Activated T-helper 17 cell treated with anti-CD3 and anti-CD28 coated beads, Interleukin-2, amount 50 U/mL, for 72 hours (primary cell): ENCODE measurements at regions not wholly inside any gene's neighbourhood (a gene's known extent, or its start where the extent isn't known, plus 50 kb on each side); places are given as distances from the start of the nearest gene placed in this dataset.
"Not testable (repeated sequence)": the region's sequence is repeated elsewhere in the genome, so short reads cannot be mapped to it uniquely, and the experiment has no call there.

Experiments
- ATAC-seq: fragments of 150-1000 bp; cut with Tn5 transposase; replicated peaks from 2 replicates; pipeline ENCODE4 v1.10.0; 2021; ENCODE audit warnings: mild to moderate bottlenecking, moderate library complexity
- H3K27ac Mint-ChIP-seq: one replicate; pipeline ENCODE4 v1.8.0; 2022; ENCODE audit warnings: mixed read lengths
- H3K27me3 Mint-ChIP-seq: one replicate; pipeline ENCODE4 v1.8.0; 2022; ENCODE audit warnings: mixed read lengths
- H3K36me3 Mint-ChIP-seq: one replicate; pipeline ENCODE4 v1.8.0; 2022; ENCODE audit warnings: low read depth, mild to moderate bottlenecking, mixed read lengths
- H3K4me1 Mint-ChIP-seq: one replicate; pipeline ENCODE4 v1.8.0; 2022; ENCODE audit warnings: mixed read lengths
- H3K4me3 Mint-ChIP-seq: one replicate; pipeline ENCODE4 v1.8.0; 2022; ENCODE audit warnings: mild to moderate bottlenecking, mixed read lengths
- H3K9me3 Mint-ChIP-seq: one replicate; pipeline ENCODE4 v1.8.0; 2022; ENCODE audit warnings: mixed read lengths

GRCh38 chr7:50941525-50941924 is 158.8 kb upstream of the GRB10 start:
- no peak overlapping the region for H3K4me3 Mint-ChIP-seq
- no peaks in the 10 kb centered on the region for H3K9me3 Mint-ChIP-seq
- H3K36me3 Mint-ChIP-seq = no peaks in the 10 kb centered on the region
- peaks cover 20% of the 10 kb centered on the region for H3K27me3 Mint-ChIP-seq
- no peaks in the 10 kb centered on the region for H3K4me1 Mint-ChIP-seq
- no peak for ATAC-seq
- no peak overlapping the region for H3K27ac Mint-ChIP-seq

GRCh38 chr7:50940621-50941020 is 157.9 kb upstream of the GRB10 start:
- Mint-ChIP-seq H3K36me3 (no peaks in the 10 kb centered on the region), H3K27ac (no peak overlapping the region), H3K27me3 (peaks cover 25% of the 10 kb centered on the region), H3K4me1 (no peaks in the 10 kb centered on the region), H3K4me3 (no peak overlapping the region), H3K9me3 (peaks cover 6% of the 10 kb centered on the region)
- ATAC-seq = no peak

GRCh38 chr7:50939021-50939420 is 156.3 kb upstream of the GRB10 start:
- peaks cover 6% of the 10 kb centered on the region for H3K9me3 Mint-ChIP-seq
- no peak for ATAC-seq
- no peak overlapping the region for H3K27ac Mint-ChIP-seq
- H3K4me1 Mint-ChIP-seq = no peaks in the 10 kb centered on the region
- no peaks in the 10 kb centered on the region for H3K36me3 Mint-ChIP-seq
- peaks cover 30% of the 10 kb centered on the region for H3K27me3 Mint-ChIP-seq
- H3K4me3 Mint-ChIP-seq = no peak overlapping the region

GRCh38 chr7:50937727-50938126 is 155.0 kb upstream of the GRB10 start:
- H3K27me3 Mint-ChIP-seq = peaks cover 35% of the 10 kb centered on the region
- H3K27ac Mint-ChIP-seq = no peak overlapping the region
- peaks cover 6% of the 10 kb centered on the region for H3K9me3 Mint-ChIP-seq
- no peak overlapping the region for H3K4me3 Mint-ChIP-seq
- ATAC-seq = no peak
- H3K36me3 Mint-ChIP-seq = no peaks in the 10 kb centered on the region
- no peaks in the 10 kb centered on the region for H3K4me1 Mint-ChIP-seq

GRCh38 chr7:50926049-50926448 is 143.4 kb upstream of the GRB10 start:
- Mint-ChIP-seq H3K27ac (no peak overlapping the region), H3K4me1 (no peaks in the 10 kb centered on the region), H3K36me3 (no peaks in the 10 kb centered on the region), H3K27me3 (no peaks in the 10 kb centered on the region), H3K9me3 (no peaks in the 10 kb centered on the region), H3K4me3 (no peak overlapping the region)
- no peak for ATAC-seq

GRCh38 chr7:50923476-50923875 is 140.8 kb upstream of the GRB10 start:
- no peak overlapping the region for H3K4me3 Mint-ChIP-seq
- ATAC-seq = no peak
- no peaks in the 10 kb centered on the region for H3K27me3 Mint-ChIP-seq
- H3K4me1 Mint-ChIP-seq = no peaks in the 10 kb centered on the region
- no peaks in the 10 kb centered on the region for H3K36me3 Mint-ChIP-seq
- H3K9me3 Mint-ChIP-seq = no peaks in the 10 kb centered on the region
- H3K27ac Mint-ChIP-seq = no peak overlapping the region

GRCh38 chr7:50921114-50921813 is 138.6 kb upstream of the GRB10 start:
- no peaks in the 10 kb centered on the region for H3K4me1 Mint-ChIP-seq
- H3K27me3 Mint-ChIP-seq = peaks cover 4% of the 10 kb centered on the region
- ATAC-seq = no peak
- H3K36me3 Mint-ChIP-seq = no peaks in the 10 kb centered on the region
- H3K27ac Mint-ChIP-seq = no peak overlapping the region
- no peak overlapping the region for H3K4me3 Mint-ChIP-seq
- no peaks in the 10 kb centered on the region for H3K9me3 Mint-ChIP-seq

- no peak overlapping the region for H3K27ac Mint-ChIP-seq
- no peak overlapping the region for H3K4me3 Mint-ChIP-seq
- H3K27me3 Mint-ChIP-seq = peaks cover 4% of the 10 kb centered on the region
- no peaks in the 10 kb centered on the region for H3K36me3 Mint-ChIP-seq
- no peaks in the 10 kb centered on the region for H3K4me1 Mint-ChIP-seq
- H3K9me3 Mint-ChIP-seq = no peaks in the 10 kb centered on the region
- ATAC-seq = no peak
Observed at GRCh38 chr7:50920031-50920635, 137.4 kb upstream of the GRB10 start.

GRCh38 chr7:50915621-50916020 is 132.9 kb upstream of the GRB10 start:
- Mint-ChIP-seq H3K36me3 (no peaks in the 10 kb centered on the region), H3K27me3 (peaks cover 7% of the 10 kb centered on the region), H3K4me1 (no peaks in the 10 kb centered on the region), H3K4me3 (no peak overlapping the region), H3K9me3 (no peaks in the 10 kb centered on the region), H3K27ac (no peak overlapping the region)
- ATAC-seq = no peak

- H3K9me3 Mint-ChIP-seq = peaks cover 3% of the 10 kb centered on the region
- no peaks in the 10 kb centered on the region for H3K4me1 Mint-ChIP-seq
- H3K4me3 Mint-ChIP-seq = no peak overlapping the region
- no peak for ATAC-seq
- peaks cover 10% of the 10 kb centered on the region for H3K27me3 Mint-ChIP-seq
- no peak overlapping the region for H3K27ac Mint-ChIP-seq
- no peaks in the 10 kb centered on the region for H3K36me3 Mint-ChIP-seq
Observed at GRCh38 chr7:50914460-50914859, 131.8 kb upstream of the GRB10 start.

GRCh38 chr7:50908628-50909290 is 126.1 kb upstream of the GRB10 start:
- ATAC-seq = no peak
- Mint-ChIP-seq H3K4me3 (no peak overlapping the region), H3K4me1 (no peaks in the 10 kb centered on the region), H3K27me3 (peaks cover 14% of the 10 kb centered on the region), H3K9me3 (peaks cover 9% of the 10 kb centered on the region), H3K27ac (no peak overlapping the region), H3K36me3 (no peaks in the 10 kb centered on the region)

- H3K27ac Mint-ChIP-seq, H3K4me3 Mint-ChIP-seq, H3K36me3 Mint-ChIP-seq, ATAC-seq, H3K4me1 Mint-ChIP-seq, H3K9me3 Mint-ChIP-seq: not testable (repeated sequence)
- H3K27me3 Mint-ChIP-seq = peaks cover 19% of the 10 kb centered on the region
Observed at GRCh38 chr7:50898604-50899477, 116.1 kb upstream of the GRB10 start.

GRCh38 chr7:50887061-50887460 is 104.4 kb upstream of the GRB10 start:
- H3K9me3 Mint-ChIP-seq, ATAC-seq, H3K27ac Mint-ChIP-seq, H3K36me3 Mint-ChIP-seq, H3K4me1 Mint-ChIP-seq, H3K4me3 Mint-ChIP-seq: not testable (repeated sequence)
- peaks cover 19% of the 10 kb centered on the region for H3K27me3 Mint-ChIP-seq

- ATAC-seq = no peak
Observed at GRCh38 chr7:50872437-50872836, 89.7 kb upstream of the GRB10 start.

More at GRCh38 chr7:50872437-50872836, 89.7 kb upstream of the GRB10 start:
- Mint-ChIP-seq H3K36me3 (no peaks in the 10 kb centered on the region), H3K27me3 (peaks cover 38% of the 10 kb centered on the region), H3K4me1 (no peaks in the 10 kb centered on the region), H3K27ac (no peak overlapping the region), H3K9me3 (no peaks in the 10 kb centered on the region), H3K4me3 (no peak overlapping the region)
